ENCODE measurements at regions not wholly inside any gene's neighbourhood (a gene's known extent, or its start where the extent isn't known, plus 50 kb on each side); places are given as distances from the start of the nearest gene placed in this dataset.

GRCh38 chr2:234261736-234262135 is 211.2 kb downstream of the SPP2 start:
- no peak for TF ChIP-seq CTCF (IDR thresholded peaks at IDR 0.05)
- Histone ChIP-seq H3K4me3 (no peak overlapping the region), H3K27ac (no peak overlapping the region)
- no peak for DNase-seq (ENCODE audit: low spot score)

GRCh38 chr2:234259440-234259839 is 208.9 kb downstream of the SPP2 start:
- no peak overlapping the region for H3K4me3 ChIP-seq
- no peak for TF ChIP-seq CTCF (IDR thresholded peaks at IDR 0.05)
- no peak for DNase-seq (ENCODE audit: low spot score)
- H3K27ac ChIP-seq = no peak overlapping the region

- no peak for DNase-seq (ENCODE audit: low spot score)
Measured at GRCh38 chr2:234258562-234259141, 208.2 kb downstream of the SPP2 start.

GRCh38 chr2:234257859-234258561 is 207.5 kb downstream of the SPP2 start:
- Histone ChIP-seq H3K4me3 (no peak overlapping the region), H3K27ac (no peak overlapping the region)
- no peak for DNase-seq (ENCODE audit: low spot score)
- TF ChIP-seq CTCF (IDR thresholded peaks at IDR 0.05) = no peak

More at GRCh38 chr2:234258562-234259141, 208.2 kb downstream of the SPP2 start:
- no peak overlapping the region for H3K4me3 ChIP-seq
- H3K27ac ChIP-seq = no peak overlapping the region
- no peak for TF ChIP-seq CTCF (IDR thresholded peaks at IDR 0.05)

- no peak for DNase-seq (ENCODE audit: low spot score)
- Histone ChIP-seq H3K27ac (no peak overlapping the region), H3K4me3 (no peak overlapping the region)
- TF ChIP-seq CTCF (IDR thresholded peaks at IDR 0.05) = no peak
Measured at GRCh38 chr2:234256516-234256915, 206.0 kb downstream of the SPP2 start.

- Histone ChIP-seq H3K27ac (no peak overlapping the region), H3K4me3 (no peak overlapping the region)
- DNase-seq (ENCODE audit: low spot score) = no peak
- TF ChIP-seq CTCF (IDR thresholded peaks at IDR 0.05) = no peak
Measured at GRCh38 chr2:234254783-234255521, 204.4 kb downstream of the SPP2 start.
